GM18498 (cell line): ENCODE measurements at regions not wholly inside any gene's neighbourhood (a gene's known extent, or its start where the extent isn't known, plus 50 kb on each side); places are given as distances from the start of the nearest gene placed in this dataset.
"Not testable (repeated sequence)": the region's sequence is repeated elsewhere in the genome, so short reads cannot be mapped to it uniquely, and the experiment has no call there.

Experiments used
- ATAC-seq: cut with Tn5 transposase; IDR thresholded peaks from one replicate; pipeline ENCODE4 v1.9.1; 2021; ENCODE audit warnings: mild to moderate bottlenecking, moderate library complexity; ENCODE audit not compliant: unreplicated experiment

DNA sequence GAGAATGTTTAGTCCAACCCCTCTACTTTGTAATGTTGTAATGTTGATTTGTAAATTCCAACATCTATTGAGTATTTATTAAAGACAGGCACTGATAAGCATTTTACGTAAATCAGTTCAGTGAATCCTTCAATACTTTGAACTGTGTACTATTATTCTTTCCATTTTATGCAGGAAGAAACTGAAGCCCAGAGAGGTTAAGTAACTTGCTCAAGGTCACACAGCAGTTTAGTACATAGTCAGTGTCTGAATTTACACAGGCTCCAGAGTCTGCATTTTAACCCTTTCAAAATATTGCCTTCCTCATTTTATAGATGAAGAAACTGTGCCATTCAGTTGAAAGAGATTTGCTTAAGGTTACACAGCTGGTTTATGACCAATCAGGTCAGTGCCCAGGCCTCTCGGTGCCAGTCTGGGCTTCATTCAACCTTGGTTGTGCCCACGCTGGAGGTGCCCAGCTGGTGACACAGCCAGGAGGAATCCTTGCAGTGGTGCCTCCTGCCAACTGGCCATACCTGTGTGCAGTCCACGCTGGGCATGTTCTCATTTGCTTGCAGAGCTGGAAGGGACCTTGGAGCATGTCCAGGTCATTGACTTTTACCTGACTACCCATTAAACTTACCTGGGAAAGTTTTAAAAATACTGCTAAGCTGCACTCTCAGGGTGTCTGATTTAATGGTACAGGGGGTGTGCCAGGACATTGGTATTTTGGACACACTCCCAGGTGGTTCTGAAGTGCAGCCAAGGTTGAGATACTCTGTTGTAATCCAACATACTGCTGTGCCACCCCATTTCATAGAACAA lies 74.3 kb upstream of the CYRIA start:
- ATAC-seq, result no peak

DNA sequence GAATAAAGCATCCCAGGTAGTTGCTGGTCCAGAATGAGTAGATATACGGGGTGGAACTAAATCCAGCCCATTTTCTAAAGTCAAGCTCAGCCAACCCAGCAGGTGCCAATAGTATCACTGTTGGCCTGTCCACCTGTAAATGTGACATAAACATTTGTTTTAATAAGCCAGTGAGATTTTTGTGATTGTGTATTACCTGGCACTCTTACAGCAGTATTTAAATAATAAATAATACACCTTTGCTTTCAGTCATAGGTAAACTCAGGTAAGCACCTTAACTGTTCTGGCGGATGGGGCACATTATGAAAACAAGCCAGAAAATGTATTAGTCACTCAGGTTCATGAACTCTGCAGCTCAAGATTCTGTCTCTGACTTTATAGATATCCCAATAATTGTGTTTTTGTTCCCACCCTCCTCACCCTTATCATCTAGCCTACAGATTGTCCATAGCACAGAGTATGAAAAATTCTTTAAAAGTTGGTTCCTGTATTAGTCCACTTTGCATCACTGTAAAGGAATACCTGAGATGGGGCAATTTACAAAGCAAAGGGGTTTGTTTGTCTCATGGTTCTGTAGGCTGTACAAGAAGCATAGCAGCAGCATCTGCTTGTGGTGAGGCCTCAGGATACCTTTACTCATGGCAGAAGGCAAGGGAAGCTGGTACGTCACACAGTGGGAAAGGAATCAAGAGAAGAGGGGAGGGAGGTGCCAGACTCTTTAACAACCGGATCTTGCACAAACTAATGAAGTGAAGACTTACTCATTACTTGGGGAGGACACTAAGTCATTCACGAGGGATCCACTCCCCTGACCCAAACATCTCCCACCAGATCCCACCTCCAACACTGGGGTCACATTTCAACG lies 73.0 kb upstream of the CYRIA start:
- no peak for ATAC-seq

DNA sequence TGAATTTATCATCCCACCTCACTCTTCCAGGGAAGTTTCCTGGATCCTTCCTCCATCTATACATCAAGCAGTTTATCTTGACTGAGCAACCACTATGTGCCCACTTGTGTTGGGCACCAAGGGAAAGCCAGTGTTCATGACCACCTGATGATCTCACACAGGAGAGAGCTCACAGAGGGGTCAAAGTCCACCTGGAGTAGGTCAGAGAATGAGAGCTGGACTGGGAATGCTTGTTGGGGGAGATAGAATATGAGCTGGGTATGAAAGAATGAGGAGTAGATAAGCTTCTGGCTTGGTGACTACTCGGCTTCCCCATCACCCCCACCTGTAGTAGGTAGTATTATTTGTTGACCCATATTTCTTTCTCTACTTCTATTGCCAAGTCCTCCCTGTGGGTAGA lies 72.2 kb upstream of the CYRIA start:
- no peak for ATAC-seq

DNA sequence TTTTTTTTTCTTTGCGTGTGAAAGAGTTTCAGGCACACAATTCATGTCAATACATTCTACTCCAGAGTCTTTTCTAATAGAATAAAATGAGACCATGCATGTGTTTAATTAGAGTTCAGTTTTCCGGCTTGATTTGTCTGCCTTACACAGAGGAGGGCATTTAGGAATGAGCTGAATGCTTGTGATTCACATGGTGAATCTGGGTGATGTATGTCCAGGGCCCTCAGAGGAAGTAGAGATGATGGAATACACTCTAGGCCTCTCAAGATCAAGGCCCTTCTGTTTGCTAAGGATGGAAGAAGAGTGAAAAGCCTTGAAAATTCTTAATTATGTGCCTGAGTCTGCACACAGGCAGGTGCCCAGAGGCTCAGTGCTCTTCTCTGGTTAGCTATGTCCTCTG lies 71.0 kb upstream of the CYRIA start:
- no peak for ATAC-seq

DNA sequence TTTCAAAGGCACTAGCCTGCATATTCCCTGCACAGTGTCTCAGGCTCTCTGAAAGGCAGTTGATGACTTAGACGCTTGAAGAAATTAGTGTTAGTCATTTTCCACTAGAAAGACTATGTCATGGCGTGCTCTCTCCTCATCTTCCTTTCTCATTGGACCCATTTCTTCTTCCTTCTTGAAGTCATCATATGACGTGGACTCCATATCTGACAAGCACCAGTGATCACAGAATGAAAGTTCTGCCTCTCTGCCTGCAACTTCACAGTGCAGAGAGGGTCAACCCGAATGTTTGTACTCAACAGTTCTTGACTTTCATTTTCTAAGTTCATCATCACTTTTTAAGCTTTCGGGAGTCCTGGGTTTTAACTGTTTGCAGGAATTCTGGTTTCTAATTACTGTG lies 63.7 kb upstream of the CYRIA start:
- peak; percentile 65 for ATAC-seq

DNA sequence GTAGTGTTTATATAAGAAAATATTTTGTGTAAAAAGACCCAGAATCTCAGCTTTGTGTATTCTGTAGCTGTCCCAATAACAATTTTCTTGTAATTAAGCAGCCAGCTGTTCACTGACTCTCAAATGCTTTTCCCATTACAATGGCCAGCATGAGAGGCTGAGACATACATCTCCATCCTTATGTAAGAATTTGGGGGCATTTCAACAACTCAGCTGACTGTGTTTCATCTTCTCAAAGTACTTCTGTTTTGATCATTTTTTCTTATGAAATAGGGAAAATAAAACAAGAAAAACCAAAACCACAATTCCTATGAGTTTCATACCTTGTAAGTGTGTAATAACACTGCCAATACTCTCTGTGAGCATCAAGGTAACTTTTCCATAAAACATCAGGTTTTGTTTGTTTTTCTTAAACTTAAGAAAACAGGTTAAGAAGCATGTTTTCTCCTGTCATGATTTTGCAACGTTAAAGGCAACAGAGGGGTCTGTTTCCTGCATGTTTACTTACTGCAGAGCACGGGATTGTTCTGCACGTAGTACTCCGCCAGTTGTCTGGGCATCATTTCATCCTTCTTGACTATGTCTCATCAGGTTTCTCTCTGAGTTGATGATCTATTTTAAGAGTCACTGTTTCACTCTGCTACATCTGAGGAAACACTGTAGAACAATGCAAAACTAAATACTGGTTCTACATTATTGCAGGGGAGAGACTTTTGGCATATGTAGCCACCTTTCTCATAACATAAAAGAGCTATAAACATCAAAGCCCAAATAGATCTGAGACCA lies 62.9 kb upstream of the CYRIA start:
- ATAC-seq, result peak; percentile 90

DNA sequence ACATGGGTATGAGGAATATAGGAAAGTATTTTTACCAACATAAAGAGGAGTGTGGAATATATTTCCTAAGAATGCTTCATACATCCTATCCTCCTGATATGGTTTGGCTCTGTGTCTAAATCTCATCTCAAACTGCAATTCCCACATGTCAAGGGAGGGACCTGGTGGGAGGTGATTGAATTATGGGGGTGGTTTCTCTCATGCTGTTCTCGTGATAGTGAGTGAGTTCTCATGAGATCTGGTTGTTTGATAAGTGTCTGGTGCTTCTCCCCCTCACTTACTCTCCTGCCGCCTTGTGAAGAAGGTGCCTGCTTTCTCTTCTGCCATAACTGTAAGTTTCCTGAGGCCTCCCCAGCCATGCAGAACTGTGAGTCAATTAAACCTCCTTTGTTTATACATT lies 62.2 kb upstream of the CYRIA start:
- not testable (repeated sequence) for ATAC-seq

DNA sequence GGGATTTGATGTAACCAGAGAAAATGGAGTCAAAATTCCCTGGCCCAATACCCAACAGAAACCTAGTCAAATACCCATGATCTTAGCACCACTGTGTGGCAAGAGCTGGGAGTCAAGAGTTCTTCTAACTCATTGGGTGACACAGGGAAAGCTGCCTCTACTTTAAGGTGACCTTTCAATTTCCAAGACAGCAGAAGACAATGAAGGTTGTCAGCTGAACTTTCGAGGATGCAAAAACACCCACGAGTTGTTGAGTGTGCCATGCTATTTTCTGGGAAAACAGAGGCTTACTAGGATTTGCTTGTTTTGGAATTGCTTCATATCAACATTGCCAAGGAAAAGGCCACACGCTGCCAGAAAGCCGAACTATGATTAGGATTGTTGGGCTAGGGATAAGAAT lies 61.6 kb upstream of the CYRIA start:
- no peak for ATAC-seq

DNA sequence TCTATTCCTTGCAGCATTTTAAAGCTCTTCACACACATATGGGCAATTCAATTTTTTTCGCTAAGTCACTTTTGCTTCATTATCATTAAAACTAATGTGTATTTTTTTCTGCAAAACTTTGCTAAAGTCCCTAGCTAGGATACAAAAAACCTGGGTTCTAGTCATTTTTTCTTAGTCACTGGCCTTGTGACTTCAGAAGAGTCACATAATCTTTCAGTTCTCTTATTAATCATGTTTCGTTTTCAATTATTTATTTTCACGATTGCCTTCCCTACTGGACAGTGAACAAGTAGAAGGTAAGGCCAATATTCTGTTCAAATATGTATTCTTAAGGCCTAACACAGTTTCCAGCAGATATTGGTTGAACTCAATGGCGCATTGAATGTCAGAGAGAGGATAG lies 60.9 kb upstream of the CYRIA start:
- ATAC-seq, result no peak

DNA sequence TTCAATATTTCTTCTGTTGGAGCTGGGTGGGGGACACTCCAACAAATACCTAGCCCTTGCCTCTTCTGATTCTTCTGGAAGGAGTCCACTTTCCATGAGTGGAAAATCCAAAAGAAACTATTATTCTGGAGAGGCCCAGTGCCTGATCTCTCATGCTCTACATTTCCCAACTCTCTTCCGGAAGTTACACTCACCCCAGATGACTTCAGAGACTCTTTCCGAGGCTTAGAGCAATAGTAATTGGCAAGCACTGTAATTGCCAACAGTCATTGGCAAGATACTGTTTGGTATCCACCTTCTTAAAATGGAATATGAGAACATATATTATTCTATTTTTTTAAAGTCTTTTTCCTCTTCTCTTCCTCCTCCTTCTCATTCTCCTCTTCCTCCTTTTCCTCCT lies 60.5 kb upstream of the CYRIA start:
- no peak for ATAC-seq

DNA sequence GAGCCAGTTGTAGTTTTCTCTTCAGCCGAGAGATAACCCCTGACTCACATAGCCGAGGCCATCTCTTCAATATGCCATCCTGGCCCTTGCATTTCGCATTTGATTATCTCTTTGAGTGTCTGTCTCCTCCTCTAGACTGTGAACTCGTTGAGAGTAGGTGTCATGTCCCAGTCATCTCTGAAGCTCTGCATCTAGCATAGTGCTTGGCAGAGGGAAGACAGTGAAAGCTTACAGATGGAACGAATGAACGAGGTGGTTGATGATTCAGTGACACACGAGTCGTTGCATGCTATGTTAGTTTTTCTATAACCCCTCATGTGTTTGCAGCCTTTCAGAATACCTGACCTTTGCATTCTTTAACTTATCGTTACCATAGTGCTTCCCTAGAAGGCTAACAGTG lies 59.9 kb upstream of the CYRIA start:
- no peak for ATAC-seq

DNA sequence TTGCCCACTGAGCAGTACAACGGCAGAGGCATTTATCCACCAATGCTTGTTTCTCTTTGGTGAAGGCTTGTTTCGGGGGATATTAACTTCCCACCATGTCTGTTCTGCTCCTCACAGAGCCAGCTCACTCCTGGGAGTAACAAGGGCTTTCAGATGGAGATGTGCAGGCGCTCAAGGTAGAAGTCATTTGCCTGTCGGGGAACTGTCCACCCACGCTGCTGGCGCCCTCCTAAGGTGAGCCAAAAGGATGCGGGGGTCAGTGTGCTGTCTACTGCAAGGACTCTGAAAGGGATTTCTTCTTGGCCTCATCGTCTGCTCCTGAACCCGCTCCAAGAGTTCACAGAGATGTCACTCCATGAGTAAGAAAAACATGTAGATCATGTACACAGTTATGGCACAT lies 57.0 kb upstream of the CYRIA start:
- no peak for ATAC-seq

DNA sequence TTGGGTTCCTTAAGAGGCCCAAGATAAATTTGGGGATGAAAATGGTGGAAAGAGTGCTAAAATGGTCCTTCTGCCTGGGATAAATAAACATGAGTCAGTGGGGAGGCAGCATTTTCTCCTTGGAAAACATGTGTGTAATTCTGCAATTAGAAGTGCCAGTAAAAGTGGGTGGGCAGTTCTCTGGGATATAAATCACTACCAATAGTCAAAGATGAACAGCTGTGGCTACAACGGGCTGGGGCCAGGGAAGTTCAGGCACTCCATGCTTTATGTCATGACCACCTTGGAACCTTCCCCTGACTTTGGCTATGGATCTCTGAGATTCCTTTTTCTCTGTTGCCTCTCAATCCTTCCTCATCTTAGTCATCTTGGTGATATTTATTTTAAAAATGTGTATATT lies 56.5 kb upstream of the CYRIA start:
- no peak for ATAC-seq

DNA sequence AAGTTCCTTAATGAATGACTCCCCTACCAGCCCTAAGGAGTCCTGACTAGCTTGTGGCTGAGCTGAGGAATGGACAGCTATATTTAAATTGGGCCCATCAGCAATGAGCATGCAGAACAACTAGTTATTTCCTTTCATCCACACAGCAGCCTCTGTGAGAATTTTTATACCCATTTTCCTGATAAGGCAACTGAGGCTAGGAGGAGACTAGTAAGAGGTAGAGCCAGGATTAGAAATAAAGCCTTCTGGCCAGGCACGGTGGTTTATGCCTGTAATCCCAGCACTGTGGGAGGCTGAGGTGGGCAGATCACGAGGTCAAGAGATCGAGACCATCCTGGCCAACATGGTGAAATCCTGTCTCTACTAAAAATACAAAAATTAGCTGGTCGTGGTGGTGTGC lies 55.9 kb upstream of the CYRIA start:
- not testable (repeated sequence) for ATAC-seq

DNA sequence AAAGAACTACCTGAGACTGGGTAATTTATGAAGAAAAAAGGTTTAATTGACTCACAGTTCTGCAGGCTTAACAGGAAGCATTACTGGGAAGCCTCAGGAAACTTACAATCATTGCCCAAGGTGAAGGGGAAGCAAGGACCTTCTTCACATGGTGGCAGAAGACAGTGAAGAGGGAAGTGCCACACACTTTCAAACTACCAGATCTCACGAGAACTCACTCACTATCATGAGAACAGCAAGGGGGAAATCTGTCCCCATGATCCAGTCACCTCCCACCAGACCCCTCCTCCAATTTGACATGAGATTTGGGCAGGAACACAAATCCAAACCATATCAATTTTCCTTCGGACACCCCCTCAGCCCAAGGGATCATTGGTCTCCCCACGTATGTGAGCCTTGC lies 55.1 kb upstream of the CYRIA start:
- ATAC-seq, result not testable (repeated sequence)

DNA sequence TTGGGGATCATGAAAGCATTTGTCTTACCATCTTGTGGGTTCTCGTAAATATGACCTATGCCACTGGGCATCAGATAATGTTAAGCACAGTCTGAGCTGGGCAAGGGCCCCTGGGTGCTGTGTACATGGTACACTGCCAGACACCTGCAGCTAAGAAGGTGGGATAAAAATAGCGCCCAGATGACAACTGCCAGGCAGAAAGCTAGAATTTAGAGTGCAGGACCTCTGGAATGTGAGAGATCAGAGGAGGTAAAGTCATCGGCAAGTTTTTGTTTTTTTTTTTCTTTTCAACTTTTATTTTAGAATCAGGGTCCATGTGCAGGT lies 53.8 kb upstream of the CYRIA start:
- ATAC-seq, result no peak

DNA sequence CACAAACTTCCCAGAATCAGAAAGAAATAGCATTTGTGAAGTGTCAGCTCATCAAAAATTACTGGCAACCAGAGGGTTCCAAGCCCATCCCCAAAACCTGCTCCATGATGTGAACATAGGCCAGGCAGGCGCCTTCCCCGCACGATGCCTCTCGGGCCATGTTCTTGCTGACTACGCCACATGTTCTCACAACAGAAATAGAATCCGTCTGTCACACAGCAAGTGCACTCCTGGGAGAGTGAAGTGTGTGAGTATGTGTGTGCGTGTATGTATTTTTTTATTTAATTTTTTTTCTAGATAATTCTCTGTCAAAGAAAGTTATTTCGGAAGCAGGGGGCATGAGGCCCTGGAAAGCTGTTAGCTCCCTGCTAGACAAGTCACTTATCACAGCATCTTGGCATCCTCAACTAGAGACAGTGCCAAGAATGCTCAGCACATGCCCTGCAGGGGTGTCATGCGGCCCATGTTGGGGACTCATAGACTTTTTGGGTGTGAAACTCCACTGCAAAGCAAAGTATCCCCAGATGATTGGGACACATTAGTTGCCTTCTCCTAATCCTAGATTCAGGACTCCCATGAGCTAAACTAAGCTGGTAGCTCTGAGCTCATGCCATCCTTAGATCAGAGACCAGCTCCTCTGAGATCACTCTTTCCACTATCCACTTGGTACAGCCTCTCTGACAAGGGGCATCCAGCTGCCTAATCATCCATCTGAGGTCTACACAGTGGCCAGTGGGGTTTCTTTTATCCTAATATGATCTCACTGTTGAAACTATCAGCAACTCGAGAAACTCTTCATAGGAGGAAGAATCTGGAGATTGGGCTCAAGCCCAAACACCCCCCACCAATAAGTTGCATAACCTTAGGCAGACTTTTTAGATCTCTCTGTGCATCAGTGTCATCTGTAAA lies 53.2 kb upstream of the CYRIA start:
- no peak for ATAC-seq

DNA sequence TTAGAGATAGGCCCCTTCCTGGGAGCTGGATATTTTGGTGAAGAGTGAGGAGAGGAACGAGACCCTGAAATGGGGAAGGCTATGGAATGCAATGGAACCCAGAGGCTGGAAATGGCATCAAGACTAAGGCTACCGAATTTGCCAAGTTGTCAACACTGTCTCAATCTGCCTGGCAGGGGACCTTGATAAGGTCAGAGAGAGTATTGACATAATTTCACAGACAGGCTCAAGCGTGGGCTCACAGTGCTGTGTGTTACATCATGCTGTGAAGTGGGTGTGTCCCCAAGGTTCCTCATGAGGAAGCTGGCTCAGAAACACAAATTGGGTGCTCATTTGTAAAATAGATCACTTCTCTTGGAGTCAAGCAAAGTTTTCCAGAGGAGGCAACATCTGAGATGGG lies 51.8 kb upstream of the CYRIA start:
- ATAC-seq, result no peak

DNA sequence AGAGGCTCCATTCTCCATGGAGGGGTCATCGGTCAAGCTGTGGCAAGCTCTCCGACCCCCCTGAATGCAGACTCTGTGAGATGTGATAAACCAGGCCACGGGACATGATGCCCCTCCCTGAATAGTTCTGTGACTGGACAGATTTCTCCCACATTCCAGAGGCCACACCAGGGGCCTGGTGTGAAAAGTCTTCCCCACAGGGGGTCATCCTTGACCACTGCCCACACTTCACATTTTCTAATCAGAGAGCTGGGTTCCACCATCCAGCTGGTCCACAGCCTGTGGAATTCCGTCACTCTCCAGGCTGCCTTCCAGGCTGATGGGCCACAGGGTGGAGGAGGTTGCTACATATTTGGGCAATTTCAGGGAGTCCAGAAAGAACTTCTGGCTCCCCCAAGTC lies 51.3 kb upstream of the CYRIA start:
- ATAC-seq, result no peak

DNA sequence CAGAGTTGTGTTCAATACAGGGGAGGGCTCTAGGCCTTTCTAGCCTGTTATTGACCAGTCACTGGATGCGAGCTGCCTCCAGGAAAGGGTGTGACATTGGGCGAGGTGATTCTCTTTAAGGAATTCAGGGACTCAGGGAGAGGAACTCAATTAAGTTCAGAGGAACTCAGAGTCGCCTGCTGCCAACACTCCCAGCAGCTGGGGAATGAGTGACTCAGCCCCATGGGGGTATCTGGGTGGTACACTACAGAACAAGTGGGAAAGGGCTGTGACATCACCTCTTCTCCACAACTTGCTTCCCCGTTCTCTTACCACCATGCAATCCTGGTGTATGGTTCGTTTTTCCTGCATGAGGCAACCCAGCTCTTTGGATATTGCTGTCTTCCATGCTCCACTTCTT lies 50.4 kb upstream of the CYRIA start:
- no peak for ATAC-seq
